ENCODE measurements at regions not wholly inside any gene's neighbourhood (a gene's known extent, or its start where the extent isn't known, plus 50 kb on each side); places are given as distances from the start of the nearest gene placed in this dataset.

DNA sequence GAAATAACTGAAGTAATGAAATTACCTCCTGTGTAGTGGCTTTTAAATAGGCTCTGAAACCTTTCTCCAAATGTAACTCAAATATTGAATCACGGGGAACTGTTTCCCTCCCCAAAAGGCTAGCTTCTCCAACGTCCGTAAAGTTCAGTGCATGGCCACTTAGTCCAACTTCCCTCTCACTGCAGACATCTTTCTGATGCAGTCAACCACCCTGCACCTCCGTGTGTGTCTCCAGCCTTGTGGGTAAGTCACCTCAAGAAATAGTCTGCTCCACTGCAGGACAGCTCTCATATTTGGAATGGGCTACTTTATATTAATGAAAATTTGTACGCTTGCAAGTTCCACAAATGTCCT is 152.5 kb upstream of the CYRIA start:
- no peaks in the 10 kb centered on the region for H3K79me2 ChIP-seq (ENCODE audit: insufficient read depth)
- no peaks in the 10 kb centered on the region for H3F3A ChIP-seq (replicated peaks; ENCODE audit: insufficient read depth)
- DNase-seq: no peak
- peaks cover 0 to 5% of the 10 kb centered on the region in 2 experiments; a peak in 2 of 4 replicates for H3K4me1 ChIP-seq (ENCODE audit: control insufficient read depth in 1 of 2, insufficient read depth in 2 of 2, low read depth in 1 of 2, low read length in 1 of 2)
- ChIA-PET POLR2A (interaction anchor here (0.5 kb wide), 1 partner anchor 1329 kb away, joined by 4 read pairs; no protein-coding TSS in a partner anchor), CTCF (interaction anchor here (0.9 kb wide), 1 partner anchor 45 kb away, joined by 3 read pairs; no protein-coding TSS in a partner anchor)
- H3K27me3 ChIP-seq (ENCODE audit: insufficient read depth): no peaks in the 10 kb centered on the region
- H3K9me2 ChIP-seq: no peaks in the 10 kb centered on the region
- H3K4me2 ChIP-seq: no peak overlapping the region
- no peak overlapping the region for H2AFZ ChIP-seq (ENCODE audit: low read depth)
- H3K27ac ChIP-seq (ENCODE audit: low read depth in 2 of 2, low read length in 1 of 2): no peak overlapping the region
- H3K9me3 ChIP-seq: no peaks in the 10 kb centered on the region
- TF ChIP-seq FOXM1 (IDR thresholded peaks at IDR 0.05; ENCODE audit: low read depth): no peak
- no peak for TF ChIP-seq GATA2 (CRISPR knock-in tag; IDR thresholded peaks at IDR 0.05)
- TF ChIP-seq FOXJ3 (CRISPR knock-in tag; IDR thresholded peaks at IDR 0.05): no peak
- no peak for TF ChIP-seq MEF2A (IDR thresholded peaks at IDR 0.05; ENCODE audit: borderline replicate concordance, low read depth)
- TF ChIP-seq GABPA (IDR thresholded peaks at IDR 0.05; ENCODE audit: low read depth): no peak
- no peak for TF ChIP-seq REST (IDR thresholded peaks at IDR 0.05; ENCODE audit: low read depth, low read length)
- TF ChIP-seq, protein P1, sequence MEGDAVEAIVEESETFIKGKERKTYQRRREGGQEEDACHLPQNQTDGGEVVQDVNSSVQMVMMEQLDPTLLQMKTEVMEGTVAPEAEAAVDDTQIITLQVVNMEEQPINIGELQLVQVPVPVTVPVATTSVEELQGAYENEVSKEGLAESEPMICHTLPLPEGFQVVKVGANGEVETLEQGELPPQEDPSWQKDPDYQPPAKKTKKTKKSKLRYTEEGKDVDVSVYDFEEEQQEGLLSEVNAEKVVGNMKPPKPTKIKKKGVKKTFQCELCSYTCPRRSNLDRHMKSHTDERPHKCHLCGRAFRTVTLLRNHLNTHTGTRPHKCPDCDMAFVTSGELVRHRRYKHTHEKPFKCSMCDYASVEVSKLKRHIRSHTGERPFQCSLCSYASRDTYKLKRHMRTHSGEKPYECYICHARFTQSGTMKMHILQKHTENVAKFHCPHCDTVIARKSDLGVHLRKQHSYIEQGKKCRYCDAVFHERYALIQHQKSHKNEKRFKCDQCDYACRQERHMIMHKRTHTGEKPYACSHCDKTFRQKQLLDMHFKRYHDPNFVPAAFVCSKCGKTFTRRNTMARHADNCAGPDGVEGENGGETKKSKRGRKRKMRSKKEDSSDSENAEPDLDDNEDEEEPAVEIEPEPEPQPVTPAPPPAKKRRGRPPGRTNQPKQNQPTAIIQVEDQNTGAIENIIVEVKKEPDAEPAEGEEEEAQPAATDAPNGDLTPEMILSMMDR (IDR thresholded peaks at IDR 0.05): no peak
- TF ChIP-seq NFIC (IDR thresholded peaks at IDR 0.05; ENCODE audit: borderline replicate concordance): no peak
- TF ChIP-seq TAF1 (IDR thresholded peaks at IDR 0.05; ENCODE audit: borderline replicate concordance, low read depth, low read length): no peak
- TF ChIP-seq RAD21 (IDR thresholded peaks at IDR 0.05; ENCODE audit: low read length): no peak
- no peak for TF ChIP-seq RXRA (IDR thresholded peaks at IDR 0.05; ENCODE audit: borderline replicate concordance, low read depth)
- TF ChIP-seq RFX5 (IDR thresholded peaks at IDR 0.05; ENCODE audit: low read length): no peak
- TF ChIP-seq MXI1 (IDR thresholded peaks at IDR 0.05; ENCODE audit: low read depth, low read length): no peak
- TF ChIP-seq IRF3 (IDR thresholded peaks at IDR 0.05; ENCODE audit: low read depth, low read length): no peak
- no peak for TF ChIP-seq JUND (IDR thresholded peaks at IDR 0.05)
- TF ChIP-seq, protein P2, sequence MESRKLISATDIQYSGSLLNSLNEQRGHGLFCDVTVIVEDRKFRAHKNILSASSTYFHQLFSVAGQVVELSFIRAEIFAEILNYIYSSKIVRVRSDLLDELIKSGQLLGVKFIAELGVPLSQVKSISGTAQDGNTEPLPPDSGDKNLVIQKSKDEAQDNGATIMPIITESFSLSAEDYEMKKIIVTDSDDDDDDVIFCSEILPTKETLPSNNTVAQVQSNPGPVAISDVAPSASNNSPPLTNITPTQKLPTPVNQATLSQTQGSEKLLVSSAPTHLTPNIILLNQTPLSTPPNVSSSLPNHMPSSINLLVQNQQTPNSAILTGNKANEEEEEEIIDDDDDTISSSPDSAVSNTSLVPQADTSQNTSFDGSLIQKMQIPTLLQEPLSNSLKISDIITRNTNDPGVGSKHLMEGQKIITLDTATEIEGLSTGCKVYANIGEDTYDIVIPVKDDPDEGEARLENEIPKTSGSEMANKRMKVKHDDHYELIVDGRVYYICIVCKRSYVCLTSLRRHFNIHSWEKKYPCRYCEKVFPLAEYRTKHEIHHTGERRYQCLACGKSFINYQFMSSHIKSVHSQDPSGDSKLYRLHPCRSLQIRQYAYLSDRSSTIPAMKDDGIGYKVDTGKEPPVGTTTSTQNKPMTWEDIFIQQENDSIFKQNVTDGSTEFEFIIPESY (IDR thresholded peaks at IDR 0.05; ENCODE audit: borderline replicate concordance, low read depth): no peak
- no peak for TF ChIP-seq RCOR1 (IDR thresholded peaks at IDR 0.05; ENCODE audit: low read length)
- TF ChIP-seq SIN3A (IDR thresholded peaks at IDR 0.05; ENCODE audit: borderline replicate concordance, low read depth, low read length): no peak
- no peak overlapping the region for H3K4me3 ChIP-seq (ENCODE audit: low read depth in 2 of 2, low read length in 1 of 2)
- no peak overlapping the region for H3K9ac ChIP-seq
- no peaks in the 10 kb centered on the region for H4K20me1 ChIP-seq (ENCODE audit: insufficient read depth)
- 47% methylated on average over 5 of the region's 5 CpGs for WGBS (ENCODE audit: low lambda C conversion rate)
- no peaks in the 10 kb centered on the region for H3K36me3 ChIP-seq (replicated peaks in 1 of 2; ENCODE audit: control insufficient read depth in 1 of 2, insufficient read depth in 2 of 2, low read length in 1 of 2)
